HepG2 (cell line): ENCODE measurements at regions not wholly inside any gene's neighbourhood (a gene's known extent, or its start where the extent isn't known, plus 50 kb on each side); places are given as distances from the start of the nearest gene placed in this dataset.

ENCODE experiments used
- ARID4A ChIP-seq: sonication (generic); formaldehyde crosslinking; IDR thresholded peaks from 2 replicates; pipeline ENCODE4 v1.5.0; 2020; ENCODE audit warnings: mild to moderate bottlenecking, missing genetic modification reagents, borderline replicate concordance
- JUND ChIP-seq: sonication (generic); formaldehyde crosslinking; IDR thresholded peaks from 2 replicates; pipeline ENCODE4 v1.8.0; 2022; ENCODE audit warnings: mild to moderate bottlenecking, missing genetic modification reagents
- TF ChIP-seq, protein P1 (sequence below): sonication (generic); formaldehyde crosslinking; IDR thresholded peaks from 2 replicates; pipeline ENCODE4 v1.9.0; 2021; ENCODE audit warnings: missing genetic modification reagents, borderline replicate concordance
- TF ChIP-seq, protein P2 (sequence below): sonication (generic); formaldehyde crosslinking; IDR thresholded peaks from 2 replicates; pipeline ENCODE4 v1.4.0; 2020; ENCODE audit warnings: mild to moderate bottlenecking, low read depth, missing genetic modification reagents
- TF ChIP-seq, protein P3 (sequence below): sonication (generic); formaldehyde crosslinking; IDR thresholded peaks from 2 replicates; pipeline ENCODE4 v1.4.0; 2020; ENCODE audit warnings: missing genetic modification reagents, borderline replicate concordance

- TF ChIP-seq ARID4A (no peak), JUND (CRISPR knock-in tag) (no peak)
- TF ChIP-seq, protein P1, sequence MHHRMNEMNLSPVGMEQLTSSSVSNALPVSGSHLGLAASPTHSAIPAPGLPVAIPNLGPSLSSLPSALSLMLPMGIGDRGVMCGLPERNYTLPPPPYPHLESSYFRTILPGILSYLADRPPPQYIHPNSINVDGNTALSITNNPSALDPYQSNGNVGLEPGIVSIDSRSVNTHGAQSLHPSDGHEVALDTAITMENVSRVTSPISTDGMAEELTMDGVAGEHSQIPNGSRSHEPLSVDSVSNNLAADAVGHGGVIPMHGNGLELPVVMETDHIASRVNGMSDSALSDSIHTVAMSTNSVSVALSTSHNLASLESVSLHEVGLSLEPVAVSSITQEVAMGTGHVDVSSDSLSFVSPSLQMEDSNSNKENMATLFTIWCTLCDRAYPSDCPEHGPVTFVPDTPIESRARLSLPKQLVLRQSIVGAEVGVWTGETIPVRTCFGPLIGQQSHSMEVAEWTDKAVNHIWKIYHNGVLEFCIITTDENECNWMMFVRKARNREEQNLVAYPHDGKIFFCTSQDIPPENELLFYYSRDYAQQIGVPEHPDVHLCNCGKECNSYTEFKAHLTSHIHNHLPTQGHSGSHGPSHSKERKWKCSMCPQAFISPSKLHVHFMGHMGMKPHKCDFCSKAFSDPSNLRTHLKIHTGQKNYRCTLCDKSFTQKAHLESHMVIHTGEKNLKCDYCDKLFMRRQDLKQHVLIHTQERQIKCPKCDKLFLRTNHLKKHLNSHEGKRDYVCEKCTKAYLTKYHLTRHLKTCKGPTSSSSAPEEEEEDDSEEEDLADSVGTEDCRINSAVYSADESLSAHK (CRISPR knock-in tag), result no peak
- TF ChIP-seq, protein P2, sequence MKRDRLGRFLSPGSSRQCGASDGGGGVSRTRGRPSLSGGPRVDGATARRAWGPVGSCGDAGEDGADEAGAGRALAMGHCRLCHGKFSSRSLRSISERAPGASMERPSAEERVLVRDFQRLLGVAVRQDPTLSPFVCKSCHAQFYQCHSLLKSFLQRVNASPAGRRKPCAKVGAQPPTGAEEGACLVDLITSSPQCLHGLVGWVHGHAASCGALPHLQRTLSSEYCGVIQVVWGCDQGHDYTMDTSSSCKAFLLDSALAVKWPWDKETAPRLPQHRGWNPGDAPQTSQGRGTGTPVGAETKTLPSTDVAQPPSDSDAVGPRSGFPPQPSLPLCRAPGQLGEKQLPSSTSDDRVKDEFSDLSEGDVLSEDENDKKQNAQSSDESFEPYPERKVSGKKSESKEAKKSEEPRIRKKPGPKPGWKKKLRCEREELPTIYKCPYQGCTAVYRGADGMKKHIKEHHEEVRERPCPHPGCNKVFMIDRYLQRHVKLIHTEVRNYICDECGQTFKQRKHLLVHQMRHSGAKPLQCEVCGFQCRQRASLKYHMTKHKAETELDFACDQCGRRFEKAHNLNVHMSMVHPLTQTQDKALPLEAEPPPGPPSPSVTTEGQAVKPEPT (CRISPR knock-in tag), result no peak
- TF ChIP-seq, protein P3, sequence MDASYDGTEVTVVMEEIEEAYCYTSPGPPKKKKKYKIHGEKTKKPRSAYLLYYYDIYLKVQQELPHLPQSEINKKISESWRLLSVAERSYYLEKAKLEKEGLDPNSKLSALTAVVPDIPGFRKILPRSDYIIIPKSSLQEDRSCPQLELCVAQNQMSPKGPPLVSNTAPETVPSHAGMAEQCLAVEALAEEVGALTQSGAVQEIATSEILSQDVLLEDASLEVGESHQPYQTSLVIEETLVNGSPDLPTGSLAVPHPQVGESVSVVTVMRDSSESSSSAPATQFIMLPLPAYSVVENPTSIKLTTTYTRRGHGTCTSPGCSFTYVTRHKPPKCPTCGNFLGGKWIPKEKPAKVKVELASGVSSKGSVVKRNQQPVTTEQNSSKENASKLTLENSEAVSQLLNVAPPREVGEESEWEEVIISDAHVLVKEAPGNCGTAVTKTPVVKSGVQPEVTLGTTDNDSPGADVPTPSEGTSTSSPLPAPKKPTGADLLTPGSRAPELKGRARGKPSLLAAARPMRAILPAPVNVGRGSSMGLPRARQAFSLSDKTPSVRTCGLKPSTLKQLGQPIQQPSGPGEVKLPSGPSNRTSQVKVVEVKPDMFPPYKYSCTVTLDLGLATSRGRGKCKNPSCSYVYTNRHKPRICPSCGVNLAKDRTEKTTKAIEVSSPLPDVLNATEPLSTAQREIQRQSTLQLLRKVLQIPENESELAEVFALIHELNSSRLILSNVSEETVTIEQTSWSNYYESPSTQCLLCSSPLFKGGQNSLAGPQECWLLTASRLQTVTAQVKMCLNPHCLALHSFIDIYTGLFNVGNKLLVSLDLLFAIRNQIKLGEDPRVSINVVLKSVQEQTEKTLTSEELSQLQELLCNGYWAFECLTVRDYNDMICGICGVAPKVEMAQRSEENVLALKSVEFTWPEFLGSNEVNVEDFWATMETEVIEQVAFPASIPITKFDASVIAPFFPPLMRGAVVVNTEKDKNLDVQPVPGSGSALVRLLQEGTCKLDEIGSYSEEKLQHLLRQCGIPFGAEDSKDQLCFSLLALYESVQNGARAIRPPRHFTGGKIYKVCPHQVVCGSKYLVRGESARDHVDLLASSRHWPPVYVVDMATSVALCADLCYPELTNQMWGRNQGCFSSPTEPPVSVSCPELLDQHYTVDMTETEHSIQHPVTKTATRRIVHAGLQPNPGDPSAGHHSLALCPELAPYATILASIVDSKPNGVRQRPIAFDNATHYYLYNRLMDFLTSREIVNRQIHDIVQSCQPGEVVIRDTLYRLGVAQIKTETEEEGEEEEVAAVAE, result no peak
- TF ChIP-seq, all 625 proteins: peak for 0
Measured at GRCh38 chr4:151992332-151993154, 231.7 kb upstream of the GATB start (continued).
